Activated CD8-positive, alpha-beta memory T cell treated with anti-CD3 and anti-CD28 coated beads for 4 hours (primary cell): ENCODE measurements at regions not wholly inside any gene's neighbourhood (a gene's known extent, or its start where the extent isn't known, plus 50 kb on each side); places are given as distances from the start of the nearest gene placed in this dataset.
"Not testable (repeated sequence)": the region's sequence is repeated elsewhere in the genome, so short reads cannot be mapped to it uniquely, and the experiment has no call there.

ENCODE experiments used
- DNase-seq, 2 donors: peaks; one replicate each; pipeline ENCODE4 v3.0.0-alpha.2; 2020; ENCODE audit warnings: low read depth in 2 of 2

- no peak for DNase-seq
Measured at GRCh38 chr11:69887330-69887729, 68.1 kb upstream of the FGF3 start.

- no peak for DNase-seq
Measured at GRCh38 chr11:69887841-69888427, 68.7 kb upstream of the FGF3 start.

- peak; percentile 22 to 30 for DNase-seq
Measured at GRCh38 chr11:69888483-69889181, 69.4 kb upstream of the FGF3 start.

GRCh38 chr11:69889400-69890318 is 70.4 kb upstream of the FGF3 start:
- DNase-seq, result no peak

- DNase-seq, result no peak
Measured at GRCh38 chr11:69890476-69890875, 71.3 kb upstream of the FGF3 start.

- DNase-seq, result no peak
Measured at GRCh38 chr11:69891421-69892236, 72.4 kb upstream of the FGF3 start.

- DNase-seq, result no peak
Measured at GRCh38 chr11:69892237-69892985, 73.2 kb upstream of the FGF3 start.

GRCh38 chr11:69892986-69893555 is 73.9 kb upstream of the FGF3 start:
- DNase-seq, result no peak

GRCh38 chr11:69893631-69894030 is 74.4 kb upstream of the FGF3 start:
- DNase-seq, result no peak

GRCh38 chr11:69894181-69894611 is 75.0 kb upstream of the FGF3 start:
- DNase-seq, result no peak

- DNase-seq, result no peak
Measured at GRCh38 chr11:69894648-69895047, 75.4 kb upstream of the FGF3 start.

GRCh38 chr11:69896250-69896649 is 77.0 kb upstream of the FGF3 start:
- DNase-seq, result no peak

- DNase-seq, result no peak
Measured at GRCh38 chr11:69898123-69898522, 78.9 kb upstream of the FGF3 start.

GRCh38 chr11:69899957-69900821 is 81.0 kb upstream of the FGF3 start:
- no peak for DNase-seq

GRCh38 chr11:69900822-69901302 is 81.6 kb upstream of the FGF3 start:
- DNase-seq, result not testable (repeated sequence)

GRCh38 chr11:69902337-69902736 is 83.1 kb upstream of the FGF3 start:
- DNase-seq, result no peak

- no peak for DNase-seq
Measured at GRCh38 chr11:69903211-69903610, 84.0 kb upstream of the FGF3 start.

GRCh38 chr11:69904161-69904973 is 85.2 kb upstream of the FGF3 start:
- no peak for DNase-seq
